Prostate gland (tissue), 2 donors: ENCODE measurements at regions not wholly inside any gene's neighbourhood (a gene's known extent, or its start where the extent isn't known, plus 50 kb on each side); places are given as distances from the start of the nearest gene placed in this dataset.
"Not testable (repeated sequence)": the region's sequence is repeated elsewhere in the genome, so short reads cannot be mapped to it uniquely, and the experiment has no call there.

Experiments
- POLR2A ChIP-seq: fragments of 450-650 bp; IDR thresholded peaks from one replicate; pipeline ENCODE4 v1.6.1; 2016; ENCODE audit warnings: antibody characterized with exemption, mild to moderate bottlenecking
- TF ChIP-seq, protein P1 (sequence below), 4 experiments: fragments of 200-600 bp in 2 of 4; fragments of 450-650 bp in 2 of 4; sonication (generic) in 2 of 4; IDR thresholded peaks; 1 replicate in 3 of 4; 2 replicates in 1 of 4; pipeline ENCODE4 v1.5.1; 2016 to 2019; ENCODE audit warnings: antibody characterized with exemption in 4 of 4, mild to moderate bottlenecking in 2 of 4, moderate library complexity in 2 of 4

DNA sequence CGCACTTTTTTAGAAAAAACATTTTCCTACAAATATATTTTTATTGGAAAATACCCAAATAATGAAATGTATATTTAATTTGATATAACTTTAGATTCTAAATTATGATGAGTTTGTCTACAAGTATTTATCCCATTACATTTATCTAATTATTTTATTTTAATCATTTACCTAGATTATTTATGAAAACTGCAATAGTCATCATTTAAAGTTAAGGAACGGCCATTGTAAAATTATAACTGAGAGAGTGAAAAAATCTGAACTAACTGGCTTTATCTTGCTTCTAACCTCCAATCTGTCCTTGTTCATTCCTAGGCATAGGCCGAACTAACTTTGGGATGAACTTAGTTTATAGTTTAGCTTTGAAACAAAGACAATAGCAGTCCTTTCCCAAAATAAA, 368.8 kb downstream of the ADGRD1 start:
- TF ChIP-seq, protein P1, sequence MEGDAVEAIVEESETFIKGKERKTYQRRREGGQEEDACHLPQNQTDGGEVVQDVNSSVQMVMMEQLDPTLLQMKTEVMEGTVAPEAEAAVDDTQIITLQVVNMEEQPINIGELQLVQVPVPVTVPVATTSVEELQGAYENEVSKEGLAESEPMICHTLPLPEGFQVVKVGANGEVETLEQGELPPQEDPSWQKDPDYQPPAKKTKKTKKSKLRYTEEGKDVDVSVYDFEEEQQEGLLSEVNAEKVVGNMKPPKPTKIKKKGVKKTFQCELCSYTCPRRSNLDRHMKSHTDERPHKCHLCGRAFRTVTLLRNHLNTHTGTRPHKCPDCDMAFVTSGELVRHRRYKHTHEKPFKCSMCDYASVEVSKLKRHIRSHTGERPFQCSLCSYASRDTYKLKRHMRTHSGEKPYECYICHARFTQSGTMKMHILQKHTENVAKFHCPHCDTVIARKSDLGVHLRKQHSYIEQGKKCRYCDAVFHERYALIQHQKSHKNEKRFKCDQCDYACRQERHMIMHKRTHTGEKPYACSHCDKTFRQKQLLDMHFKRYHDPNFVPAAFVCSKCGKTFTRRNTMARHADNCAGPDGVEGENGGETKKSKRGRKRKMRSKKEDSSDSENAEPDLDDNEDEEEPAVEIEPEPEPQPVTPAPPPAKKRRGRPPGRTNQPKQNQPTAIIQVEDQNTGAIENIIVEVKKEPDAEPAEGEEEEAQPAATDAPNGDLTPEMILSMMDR (IDR thresholded peaks at IDR 0.05), result not testable (repeated sequence)
- TF ChIP-seq POLR2A, result not testable (repeated sequence)
